Right atrium auricular region (tissue), 2 donors: ENCODE measurements at regions not wholly inside any gene's neighbourhood (a gene's known extent, or its start where the extent isn't known, plus 50 kb on each side); places are given as distances from the start of the nearest gene placed in this dataset.

Source experiments
- DNase-seq: peaks from one replicate; pipeline ENCODE4 v3.0.0-alpha.2; 2019; ENCODE audit warnings: low spot score
- H3K27ac ChIP-seq, 2 donors: fragments of 200-600 bp; sonication (generic); 1 replicate in 1 of 2; 2 replicates in 1 of 2; pipeline ENCODE4 v1.5.1; 2016 to 2019
- H3K27me3 ChIP-seq, 2 donors: fragments of 200-600 bp; sonication (generic); one replicate each; pipeline versions ENCODE4 v1.5.1 to v1.6.0; 2017 to 2019
- H3K36me3 ChIP-seq: fragments of 200-600 bp; sonication (generic); one replicate; pipeline ENCODE4 v1.5.1; 2016
- H3K4me1 ChIP-seq, 2 donors: fragments of 200-600 bp; sonication (generic); one replicate each; pipeline versions ENCODE4 v1.5.1 to v1.6.0; 2017 to 2019
- H3K4me3 ChIP-seq, 2 donors: fragments of 200-600 bp; sonication (generic); 1 replicate in 1 of 2; 2 replicates in 1 of 2; pipeline ENCODE4 v1.5.1; 2017 to 2019; ENCODE audit warnings: mild to moderate bottlenecking in 1 of 2, moderate library complexity in 1 of 2
- H3K9me3 ChIP-seq, 2 donors: fragments of 200-600 bp; sonication (generic); one replicate each; pipeline ENCODE4 v1.5.1; 2019
- TF ChIP-seq, protein P1 (sequence below), 2 donors: fragments of 200-600 bp; sonication (generic); IDR thresholded peaks; one replicate each; pipeline ENCODE4 v1.5.1; 2019; ENCODE audit warnings: antibody characterized with exemption in 2 of 2

DNA sequence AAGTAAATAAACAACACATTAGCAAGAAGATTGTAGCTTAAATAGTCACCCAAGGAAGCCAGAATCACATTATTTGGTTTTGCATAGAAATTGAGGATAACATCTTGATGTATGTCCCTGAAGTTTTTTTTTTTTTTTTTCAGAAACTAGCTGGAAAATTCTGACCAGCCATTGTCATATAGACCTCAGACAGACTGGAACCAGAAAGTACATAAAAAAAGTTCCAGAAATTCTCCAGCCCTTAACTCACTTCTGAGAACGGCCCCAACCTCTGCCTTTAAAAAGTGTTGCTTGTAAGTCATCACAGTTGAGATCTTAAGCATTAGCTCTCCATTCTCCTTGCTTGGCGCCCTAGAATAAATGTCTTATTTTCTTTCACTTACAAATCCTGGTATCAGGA, 350.5 kb downstream of the CCDC85A start:
- DNase-seq = no peak
- H3K36me3 ChIP-seq = no peaks in the 10 kb centered on the region
- H3K4me3 ChIP-seq = no peak overlapping the region
- no peaks in the 10 kb centered on the region for H3K27me3 ChIP-seq
- TF ChIP-seq, protein P1, sequence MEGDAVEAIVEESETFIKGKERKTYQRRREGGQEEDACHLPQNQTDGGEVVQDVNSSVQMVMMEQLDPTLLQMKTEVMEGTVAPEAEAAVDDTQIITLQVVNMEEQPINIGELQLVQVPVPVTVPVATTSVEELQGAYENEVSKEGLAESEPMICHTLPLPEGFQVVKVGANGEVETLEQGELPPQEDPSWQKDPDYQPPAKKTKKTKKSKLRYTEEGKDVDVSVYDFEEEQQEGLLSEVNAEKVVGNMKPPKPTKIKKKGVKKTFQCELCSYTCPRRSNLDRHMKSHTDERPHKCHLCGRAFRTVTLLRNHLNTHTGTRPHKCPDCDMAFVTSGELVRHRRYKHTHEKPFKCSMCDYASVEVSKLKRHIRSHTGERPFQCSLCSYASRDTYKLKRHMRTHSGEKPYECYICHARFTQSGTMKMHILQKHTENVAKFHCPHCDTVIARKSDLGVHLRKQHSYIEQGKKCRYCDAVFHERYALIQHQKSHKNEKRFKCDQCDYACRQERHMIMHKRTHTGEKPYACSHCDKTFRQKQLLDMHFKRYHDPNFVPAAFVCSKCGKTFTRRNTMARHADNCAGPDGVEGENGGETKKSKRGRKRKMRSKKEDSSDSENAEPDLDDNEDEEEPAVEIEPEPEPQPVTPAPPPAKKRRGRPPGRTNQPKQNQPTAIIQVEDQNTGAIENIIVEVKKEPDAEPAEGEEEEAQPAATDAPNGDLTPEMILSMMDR (IDR thresholded peaks at IDR 0.05) = no peak
- no peaks in the 10 kb centered on the region for H3K4me1 ChIP-seq
- no peaks in the 10 kb centered on the region for H3K9me3 ChIP-seq
- H3K27ac ChIP-seq = no peak overlapping the region

DNA sequence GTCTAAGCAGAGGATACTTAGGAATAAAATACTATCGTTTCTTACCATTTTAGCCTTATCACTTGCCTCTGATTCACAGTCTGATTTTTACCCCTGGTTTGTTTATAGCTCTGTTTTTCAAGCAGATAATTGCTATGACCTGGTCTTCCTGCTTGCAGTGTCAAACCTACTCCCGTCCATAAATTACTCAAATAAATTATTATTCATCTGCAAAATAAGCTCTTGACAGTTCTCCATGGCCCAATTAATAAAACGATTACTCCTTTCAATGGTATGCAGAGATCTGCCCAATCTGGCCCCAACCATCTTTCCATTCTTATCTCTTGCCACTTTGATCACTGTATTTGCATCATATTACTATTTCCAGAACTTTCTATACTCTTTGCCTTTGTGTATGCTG, 354.0 kb downstream of the CCDC85A start:
- TF ChIP-seq, protein P1 (IDR thresholded peaks at IDR 0.05) = no peak
- Histone ChIP-seq H3K36me3 (no peaks in the 10 kb centered on the region), H3K4me3 (no peak overlapping the region), H3K9me3 (peaks cover 0 to 4% of the 10 kb centered on the region in 2 donors), H3K27me3 (no peaks in the 10 kb centered on the region), H3K4me1 (no peaks in the 10 kb centered on the region), H3K27ac (no peak overlapping the region)
- no peak for DNase-seq

DNA sequence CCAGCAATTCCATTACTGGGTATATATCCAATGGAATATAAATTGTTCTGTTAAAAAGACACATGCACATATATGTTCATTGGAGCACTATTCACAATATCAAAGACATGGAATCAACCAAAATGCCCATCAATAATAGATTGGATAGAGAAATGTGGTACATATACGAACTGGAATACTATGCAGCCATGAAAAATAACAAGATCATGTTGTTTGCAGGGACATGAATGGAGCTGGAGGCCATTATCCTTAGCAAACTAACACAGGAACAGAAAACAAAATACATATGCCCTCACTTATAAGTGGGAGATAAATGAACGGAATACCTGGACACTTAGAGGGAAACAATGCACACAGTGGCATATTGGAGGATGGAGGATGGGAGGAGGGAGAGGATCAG, 355.8 kb downstream of the CCDC85A start:
- no peak for DNase-seq
- H3K4me1 ChIP-seq = no peaks in the 10 kb centered on the region
- no peak overlapping the region for H3K4me3 ChIP-seq
- no peaks in the 10 kb centered on the region for H3K27me3 ChIP-seq
- H3K36me3 ChIP-seq = no peaks in the 10 kb centered on the region
- peaks cover 0 to 4% of the 10 kb centered on the region in 2 donors for H3K9me3 ChIP-seq
- no peak overlapping the region for H3K27ac ChIP-seq
- TF ChIP-seq, protein P1 (IDR thresholded peaks at IDR 0.05) = no peak

DNA sequence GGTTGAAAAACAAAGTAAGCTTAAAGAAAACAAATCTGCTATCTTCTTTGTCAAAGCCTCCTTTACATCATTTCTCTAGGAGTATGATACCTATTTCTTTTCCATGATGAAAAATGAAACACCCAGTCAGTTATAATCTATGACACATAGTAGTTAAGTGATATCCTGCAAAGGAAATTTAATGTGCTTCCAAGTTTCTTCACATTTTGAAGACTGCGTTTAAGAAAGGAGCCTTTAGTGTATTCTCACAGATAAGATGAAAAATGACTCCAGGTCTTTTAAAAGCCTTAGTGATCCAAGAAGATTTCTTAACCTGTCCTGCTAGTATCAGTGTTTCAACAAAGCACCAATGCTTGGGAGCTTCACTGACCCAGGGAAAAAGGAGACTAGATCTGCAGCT, 356.7 kb downstream of the CCDC85A start:
- no peaks in the 10 kb centered on the region for H3K27me3 ChIP-seq
- no peak for DNase-seq
- no peaks in the 10 kb centered on the region for H3K36me3 ChIP-seq
- H3K4me3 ChIP-seq = no peak overlapping the region
- H3K9me3 ChIP-seq = peaks cover 0 to 4% of the 10 kb centered on the region in 2 donors
- H3K27ac ChIP-seq = no peak overlapping the region
- H3K4me1 ChIP-seq = no peaks in the 10 kb centered on the region
- TF ChIP-seq, protein P1 (IDR thresholded peaks at IDR 0.05) = no peak

DNA sequence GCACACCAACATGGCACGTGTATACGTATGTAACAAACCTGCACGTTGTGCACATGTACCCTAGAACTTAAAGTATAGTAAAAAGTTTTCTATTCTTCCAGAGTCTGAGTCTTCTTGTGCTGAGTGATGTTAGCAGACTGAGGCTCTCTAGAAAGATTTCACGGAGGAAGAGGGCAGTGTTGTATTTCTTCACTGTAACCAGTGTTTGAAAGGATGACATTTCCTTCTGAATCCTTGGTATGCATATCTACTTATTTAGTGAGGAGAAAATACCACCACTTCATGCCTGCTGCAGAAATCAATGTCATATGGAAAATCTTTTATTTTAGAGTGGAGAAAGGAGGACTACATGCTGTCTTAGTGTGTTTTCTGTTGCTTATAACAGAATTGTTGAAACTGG, 357.1 kb downstream of the CCDC85A start:
- Histone ChIP-seq H3K27me3 (no peaks in the 10 kb centered on the region), H3K9me3 (peaks cover 0 to 4% of the 10 kb centered on the region in 2 donors), H3K27ac (no peak overlapping the region), H3K4me3 (no peak overlapping the region), H3K4me1 (no peaks in the 10 kb centered on the region), H3K36me3 (no peaks in the 10 kb centered on the region)
- no peak for DNase-seq
- TF ChIP-seq, protein P1 (IDR thresholded peaks at IDR 0.05) = no peak

DNA sequence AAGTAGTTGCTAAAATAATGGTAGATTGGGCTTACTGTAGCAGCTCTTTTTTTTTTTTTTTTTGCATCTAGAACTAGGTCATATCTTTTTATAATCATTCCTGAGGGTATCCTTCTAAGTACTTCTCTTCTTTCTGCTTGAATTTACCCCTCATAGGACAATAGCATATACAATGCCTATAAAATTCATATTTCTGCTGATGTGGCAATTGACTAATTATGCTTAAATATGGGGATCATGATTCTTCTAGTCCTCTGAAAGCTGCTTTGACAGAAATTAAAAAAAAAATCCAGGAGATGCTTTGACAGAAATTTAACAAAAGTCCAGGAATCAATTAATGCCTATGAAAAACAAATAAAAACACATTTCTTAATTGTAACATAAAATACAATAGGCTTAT, 358.4 kb downstream of the CCDC85A start:
- DNase-seq = no peak
- no peaks in the 10 kb centered on the region for H3K36me3 ChIP-seq
- H3K4me1 ChIP-seq = no peaks in the 10 kb centered on the region
- peaks cover 0 to 4% of the 10 kb centered on the region in 2 donors for H3K9me3 ChIP-seq
- H3K27ac ChIP-seq = no peak overlapping the region
- no peaks in the 10 kb centered on the region for H3K27me3 ChIP-seq
- H3K4me3 ChIP-seq = no peak overlapping the region
- TF ChIP-seq, protein P1 (IDR thresholded peaks at IDR 0.05) = no peak
